ENCODE measurements at regions not wholly inside any gene's neighbourhood (a gene's known extent, or its start where the extent isn't known, plus 50 kb on each side); places are given as distances from the start of the nearest gene placed in this dataset.

GRCh38 chr3:6172871-6173642, 687.9 kb upstream of the GRM7 start:
- Histone ChIP-seq H2AFZ (ENCODE audit: low read length) (no peak overlapping the region), H3K9me2 (replicated peaks; ENCODE audit: insufficient read depth, low read length) (no peaks in the 10 kb centered on the region)

GRCh38 chr3:6177417-6177816, 683.5 kb upstream of the GRM7 start:
- no peaks in the 10 kb centered on the region for H4K20me1 ChIP-seq (ENCODE audit: insufficient read depth, low read length)
- H3K9ac ChIP-seq (ENCODE audit: low read length): no peak overlapping the region
- H3F3A ChIP-seq (ENCODE audit: insufficient read depth, low read length): no peaks in the 10 kb centered on the region
- H3K4me1 ChIP-seq (ENCODE audit: low read length): no peaks in the 10 kb centered on the region
- H3K79me2 ChIP-seq (ENCODE audit: low read length): no peaks in the 10 kb centered on the region
- H3K9me3 ChIP-seq (replicated peaks; ENCODE audit: insufficient read depth, low read length): no peaks in the 10 kb centered on the region
- H2AFZ ChIP-seq (ENCODE audit: low read length): no peak overlapping the region
- TF ChIP-seq CTCF (IDR thresholded peaks at IDR 0.05; ENCODE audit: low read length) (no peak), EZH2phosphoT487 (IDR thresholded peaks at IDR 0.05; ENCODE audit: low read length) (no peak), EZH2 (optimal IDR thresholded peaks at IDR 0.05; ENCODE audit: low read depth, low read length) (no peak)
- no peaks in the 10 kb centered on the region for H3K36me3 ChIP-seq (replicated peaks; ENCODE audit: insufficient read depth, low read length)
- H3K4me2 ChIP-seq (ENCODE audit: low read depth, low read length): no peak overlapping the region
- H3K4me3 ChIP-seq (ENCODE audit: low read length): no peak overlapping the region
- DNase-seq: no peak
- H3K27me3 ChIP-seq (replicated peaks; ENCODE audit: insufficient read depth, low read length): no peaks in the 10 kb centered on the region
- no peak overlapping the region for H3K27ac ChIP-seq (ENCODE audit: low read length)
- no peaks in the 10 kb centered on the region for H3K9me2 ChIP-seq (replicated peaks; ENCODE audit: insufficient read depth, low read length)

More at GRCh38 chr3:6172871-6173642, 687.9 kb upstream of the GRM7 start:
- H3F3A ChIP-seq (ENCODE audit: insufficient read depth, low read length): no peaks in the 10 kb centered on the region
- H4K20me1 ChIP-seq (ENCODE audit: insufficient read depth, low read length): no peaks in the 10 kb centered on the region
- H3K79me2 ChIP-seq (ENCODE audit: low read length): no peaks in the 10 kb centered on the region
- no peak overlapping the region for H3K4me2 ChIP-seq (ENCODE audit: low read depth, low read length)
- no peak overlapping the region for H3K27ac ChIP-seq (ENCODE audit: low read length)
- no peaks in the 10 kb centered on the region for H3K36me3 ChIP-seq (replicated peaks; ENCODE audit: insufficient read depth, low read length)
- no peaks in the 10 kb centered on the region for H3K4me1 ChIP-seq (ENCODE audit: low read length)
- H3K9me3 ChIP-seq (replicated peaks; ENCODE audit: insufficient read depth, low read length): no peaks in the 10 kb centered on the region
- no peak overlapping the region for H3K9ac ChIP-seq (ENCODE audit: low read length)
- H3K27me3 ChIP-seq (replicated peaks; ENCODE audit: insufficient read depth, low read length): no peaks in the 10 kb centered on the region
- TF ChIP-seq EZH2phosphoT487 (IDR thresholded peaks at IDR 0.05; ENCODE audit: low read length) (no peak), CTCF (IDR thresholded peaks at IDR 0.05; ENCODE audit: low read length) (no peak), EZH2 (optimal IDR thresholded peaks at IDR 0.05; ENCODE audit: low read depth, low read length) (no peak)
- DNase-seq: no peak
- no peak overlapping the region for H3K4me3 ChIP-seq (ENCODE audit: low read length)

GRCh38 chr3:6179761-6180160, 681.2 kb upstream of the GRM7 start:
- Histone ChIP-seq H3K9ac (ENCODE audit: low read length) (no peak overlapping the region), H3K27ac (ENCODE audit: low read length) (no peak overlapping the region), H4K20me1 (ENCODE audit: insufficient read depth, low read length) (no peaks in the 10 kb centered on the region), H3K9me2 (replicated peaks; ENCODE audit: insufficient read depth, low read length) (no peaks in the 10 kb centered on the region), H3K36me3 (replicated peaks; ENCODE audit: insufficient read depth, low read length) (no peaks in the 10 kb centered on the region), H2AFZ (ENCODE audit: low read length) (no peak overlapping the region), H3K4me2 (ENCODE audit: low read depth, low read length) (no peak overlapping the region), H3K4me1 (ENCODE audit: low read length) (no peaks in the 10 kb centered on the region), H3K9me3 (replicated peaks; ENCODE audit: insufficient read depth, low read length) (no peaks in the 10 kb centered on the region), H3K27me3 (replicated peaks; ENCODE audit: insufficient read depth, low read length) (no peaks in the 10 kb centered on the region), H3F3A (ENCODE audit: insufficient read depth, low read length) (no peaks in the 10 kb centered on the region), H3K79me2 (ENCODE audit: low read length) (no peaks in the 10 kb centered on the region), H3K4me3 (ENCODE audit: low read length) (no peak overlapping the region)
- no peak for TF ChIP-seq CTCF (IDR thresholded peaks at IDR 0.05; ENCODE audit: low read length)
- no peak for TF ChIP-seq EZH2 (optimal IDR thresholded peaks at IDR 0.05; ENCODE audit: low read depth, low read length)
- TF ChIP-seq EZH2phosphoT487 (IDR thresholded peaks at IDR 0.05; ENCODE audit: low read length): no peak
- DNase-seq: no peak
